ENCODE measurements at regions not wholly inside any gene's neighbourhood (a gene's known extent, or its start where the extent isn't known, plus 50 kb on each side); places are given as distances from the start of the nearest gene placed in this dataset.

GRCh38 chr14:87785897-87786296 is 207.1 kb downstream of the GALC start:
- H3K4me3 ChIP-seq (ENCODE audit: low read depth, low read length) = no peak overlapping the region
- DNase-seq (ENCODE audit: low read depth) = no peak
- TF ChIP-seq CTCF (IDR thresholded peaks at IDR 0.05; ENCODE audit: low read depth, low read length, missing control alignments) = no peak

- H3K4me3 ChIP-seq (ENCODE audit: low read depth, low read length) = no peak overlapping the region
Observed at GRCh38 chr14:87784386-87784785, 208.6 kb downstream of the GALC start.

GRCh38 chr14:87783071-87783470 is 209.9 kb downstream of the GALC start:
- no peak for TF ChIP-seq CTCF (IDR thresholded peaks at IDR 0.05; ENCODE audit: low read depth, low read length, missing control alignments)
- DNase-seq (ENCODE audit: low read depth) = no peak
- H3K4me3 ChIP-seq (ENCODE audit: low read depth, low read length) = no peak overlapping the region

More at GRCh38 chr14:87784386-87784785, 208.6 kb downstream of the GALC start:
- TF ChIP-seq CTCF (IDR thresholded peaks at IDR 0.05; ENCODE audit: low read depth, low read length, missing control alignments) = no peak
- DNase-seq (ENCODE audit: low read depth) = no peak

- DNase-seq (ENCODE audit: low read depth) = no peak
- H3K4me3 ChIP-seq (ENCODE audit: low read depth, low read length) = no peak overlapping the region
- TF ChIP-seq CTCF (IDR thresholded peaks at IDR 0.05; ENCODE audit: low read depth, low read length, missing control alignments) = no peak
Observed at GRCh38 chr14:87772854-87773253, 220.1 kb downstream of the GALC start.

- DNase-seq (ENCODE audit: low read depth) = no peak
- no peak for TF ChIP-seq CTCF (IDR thresholded peaks at IDR 0.05; ENCODE audit: low read depth, low read length, missing control alignments)
- H3K4me3 ChIP-seq (ENCODE audit: low read depth, low read length) = no peak overlapping the region
Observed at GRCh38 chr14:87767567-87767901, 225.4 kb downstream of the GALC start.

- no peak overlapping the region for H3K4me3 ChIP-seq (ENCODE audit: low read depth, low read length)
- no peak for DNase-seq (ENCODE audit: low read depth)
- TF ChIP-seq CTCF (IDR thresholded peaks at IDR 0.05; ENCODE audit: low read depth, low read length, missing control alignments) = no peak
Observed at GRCh38 chr14:87758876-87759275, 234.1 kb downstream of the GALC start.

GRCh38 chr14:87756661-87757060 is 236.3 kb downstream of the GALC start:
- TF ChIP-seq CTCF (IDR thresholded peaks at IDR 0.05; ENCODE audit: low read depth, low read length, missing control alignments) = no peak
- H3K4me3 ChIP-seq (ENCODE audit: low read depth, low read length) = no peak overlapping the region
- DNase-seq (ENCODE audit: low read depth) = no peak
